HCT116 (cell line): ENCODE measurements at regions not wholly inside any gene's neighbourhood (a gene's known extent, or its start where the extent isn't known, plus 50 kb on each side); places are given as distances from the start of the nearest gene placed in this dataset.

ENCODE experiments used
- ATAC-seq: fragments of 200-7000 bp; cut with Tn5 transposase; 2 replicates; pipeline ENCODE4 v1.9.1; 2020; ENCODE audit warnings: mild to moderate bottlenecking, moderate library complexity
- BruUV-seq: library from RNA; stranded (reverse); fragments of 400-500 nt; replicated peaks from 2 replicates; lab custom pipeline; 2021; lab: Mats Ljungman, UMichigan
- CTCF ChIA-PET: fragments of 300-600 bp; sonication (Branson Sonifier 250); formaldehyde crosslinking; loops from one replicate; lab custom pipeline; 2021; ENCODE audit warnings: antibody characterized with exemption; lab: Charles Lee
- POLR2A ChIA-PET: fragments of 300-600, 350-600 bp; sonication (Branson Sonifier 250); formaldehyde crosslinking; loops from one replicate; lab custom pipeline; 2021; ENCODE audit warnings: antibody characterized with exemption; lab: Charles Lee
- RAD21 ChIA-PET, 2 experiments: fragments of 300-600 bp; sonication (Branson Sonifier 250); formaldehyde crosslinking; loops; one replicate each; lab custom pipeline; 2023; ENCODE audit warnings: low total read pairs in 2 of 2; ENCODE audit not compliant: uncharacterized antibody in 2 of 2, unreplicated experiment in 2 of 2, low non-redundant PET in 1 of 2; lab: Charles Lee
- DNase-seq: peaks from one replicate; pipeline ENCODE4 v3.0.0-alpha.2; 2010; ENCODE audit warnings: low read depth, low spot score
- H2AFZ ChIP-seq: fragments of 200-600 bp; shearing (Covaris generic), sonication (generic); 2 replicates; pipeline ENCODE4 v1.6.1; 2017; ENCODE audit warnings: low read depth, mixed run types, mixed read lengths, antibody characterized with exemption, low read length; ENCODE audit not compliant: poor library complexity, severe bottlenecking
- H3K27ac ChIP-seq: 2 replicates; pipeline ENCODE4 v1.5.1; 2012; ENCODE audit warnings: low read depth, low read length
- H3K27me3 ChIP-seq: fragments of 200-600 bp; sonication (generic); 2 replicates; pipeline ENCODE4 v1.6.1; 2016; ENCODE audit warnings: mixed run types, low read length, mixed read lengths; ENCODE audit not compliant: insufficient read depth
- H3K36me3 ChIP-seq, 2 experiments: fragments of 200-500 bp in 1 of 2; fragments of 200-600 bp in 1 of 2; sonication (Bioruptor generic) in 1 of 2; sonication (generic) in 1 of 2; 2 replicates each; pipeline versions ENCODE4 v1.5.1 to v1.6.1; 2014 to 2016; ENCODE audit warnings: low read length in 2 of 2, inconsistent platforms in 1 of 2, mixed read lengths in 1 of 2, mixed run types in 1 of 2; ENCODE audit not compliant: insufficient read depth in 2 of 2, control insufficient read depth in 1 of 2
- H3K4me1 ChIP-seq, 2 experiments: fragments of 200-600 bp in 1 of 2; sonication (generic) in 1 of 2; 2 replicates each; pipeline versions ENCODE4 v1.5.1 to v1.6.1; 2012 to 2017; ENCODE audit warnings: low read length in 2 of 2, inconsistent platforms in 1 of 2, mild to moderate bottlenecking in 1 of 2, mixed read lengths in 1 of 2, mixed run types in 1 of 2, moderate library complexity in 1 of 2; ENCODE audit not compliant: insufficient read depth in 2 of 2, control insufficient read depth in 1 of 2
- H3K4me2 ChIP-seq: fragments of 200-600 bp; sonication (generic); 2 replicates; pipeline ENCODE4 v1.6.1; 2017; ENCODE audit warnings: mixed run types, low read length, mixed read lengths
- H3K4me3 ChIP-seq, 2 experiments: fragments of 200-600 bp in 1 of 2; sonication (generic) in 1 of 2; replicated peaks in 1 of 2; 2 replicates each; pipeline ENCODE4 v1.5.1; 2011 to 2016; ENCODE audit warnings: low read length in 2 of 2, control low read depth in 1 of 2, low read depth in 1 of 2, mild to moderate bottlenecking in 1 of 2, mixed read lengths in 1 of 2, mixed run types in 1 of 2
- H3K79me2 ChIP-seq: fragments of 200-600 bp; sonication (generic); 2 replicates; pipeline ENCODE4 v1.6.1; 2017; ENCODE audit warnings: mild to moderate bottlenecking, mixed run types, low read length, moderate library complexity, mixed read lengths; ENCODE audit not compliant: insufficient read depth
- H3K9ac ChIP-seq: fragments of 200-600 bp; sonication (generic); 2 replicates; pipeline ENCODE4 v1.6.1; 2016; ENCODE audit warnings: low read length, mixed read lengths
- H3K9me2 ChIP-seq: fragments of 200-600 bp; sonication (generic), shearing (Covaris generic); 2 replicates; pipeline ENCODE4 v1.6.1; 2017; ENCODE audit warnings: mixed run types, mild to moderate bottlenecking, moderate library complexity; ENCODE audit not compliant: insufficient read depth
- H3K9me3 ChIP-seq, 2 experiments: fragments of 200-500 bp in 1 of 2; fragments of 200-600 bp in 1 of 2; sonication (Bioruptor generic) in 1 of 2; sonication (generic) in 1 of 2; 2 replicates each; pipeline ENCODE4 v1.6.1; 2014 to 2017; ENCODE audit warnings: low read length in 2 of 2, mixed read lengths in 2 of 2, inconsistent platforms in 1 of 2, low read depth in 1 of 2, mild to moderate bottlenecking in 1 of 2, mixed run types in 1 of 2, moderate library complexity in 1 of 2; ENCODE audit not compliant: control insufficient read depth in 1 of 2, insufficient read depth in 1 of 2
- H4K20me1 ChIP-seq: fragments of 200-600 bp; sonication (generic), shearing (Covaris generic); 2 replicates; pipeline ENCODE4 v1.6.1; 2017; ENCODE audit warnings: mixed run types, mild to moderate bottlenecking, moderate library complexity; ENCODE audit not compliant: insufficient read depth
- ELF1 ChIP-seq: IDR thresholded peaks from 2 replicates; pipeline ENCODE4 v1.6.1; 2012; ENCODE audit warnings: low read depth, borderline replicate concordance
- EZH2 ChIP-seq: fragments of 200-600 bp; sonication (generic); IDR thresholded peaks from 2 replicates; pipeline ENCODE4 v1.6.1; 2017; ENCODE audit warnings: antibody characterized with exemption, mixed run types
- JUND ChIP-seq: IDR thresholded peaks from 2 replicates; pipeline ENCODE4 v1.6.1; 2012
- MAX ChIP-seq: IDR thresholded peaks from 2 replicates; pipeline ENCODE4 v1.6.1; 2012
- SRF ChIP-seq: IDR thresholded peaks from 2 replicates; pipeline ENCODE4 v1.6.1; 2012; ENCODE audit warnings: low read depth
- YY1 ChIP-seq: IDR thresholded peaks from 2 replicates; pipeline ENCODE4 v1.6.1; 2011; ENCODE audit warnings: low read length, low read depth, moderate library complexity, mild to moderate bottlenecking; ENCODE audit not compliant: insufficient replicate concordance; ENCODE audit errors: extremely low read depth
- ZBTB33 ChIP-seq: IDR thresholded peaks from 2 replicates; pipeline ENCODE4 v1.6.1; 2011; ENCODE audit warnings: mild to moderate bottlenecking, low read length, moderate library complexity; ENCODE audit not compliant: insufficient replicate concordance; ENCODE audit errors: extremely low read depth
- ZNF274 ChIP-seq: fragments of 200-500 bp; sonication (Bioruptor generic); IDR thresholded peaks from 2 replicates; pipeline ENCODE4 v1.6.1; 2014; ENCODE audit warnings: mild to moderate bottlenecking, low read depth, low read length, inconsistent platforms
- intact Hi-C: fragments of 100-400 bp; cut with micrococcal nuclease; formaldehyde crosslinking; loops from 2 replicates; pipeline ENCODE4 v1.10.0; 2022

GRCh38 chr10:81093056-81093455 is 555.4 kb downstream of the SH2D4B start:
- CTCF ChIA-PET = no interaction called here
- RAD21 ChIA-PET = no interaction called here
- intact Hi-C loops = no loop called here

More at GRCh38 chr10:81093056-81093455, 555.4 kb downstream of the SH2D4B start:
- no peak for ATAC-seq
- no peak for DNase-seq
- H2AFZ ChIP-seq = no peak overlapping the region
- no peaks in the 10 kb centered on the region for H3K9me2 ChIP-seq
- TF ChIP-seq ZBTB33 (no peak), JUND (no peak), ZNF274 (no peak), SRF (no peak), ELF1 (no peak), YY1 (no peak), MAX (no peak), EZH2 (no peak)
- H3K4me1 ChIP-seq = no peaks in the 10 kb centered on the region
- H3K4me3 ChIP-seq = no peak overlapping the region
- H3K27ac ChIP-seq = no peak overlapping the region
- H3K79me2 ChIP-seq = no peaks in the 10 kb centered on the region
- no TSS peak for BruUV-seq
- H3K9me3 ChIP-seq = peaks cover 0 to 5% of the 10 kb centered on the region in 2 experiments; a peak in 2 of 4 replicates
- no peaks in the 10 kb centered on the region for H3K36me3 ChIP-seq
- no peak overlapping the region for H3K4me2 ChIP-seq
- H4K20me1 ChIP-seq = no peaks in the 10 kb centered on the region; the same call in 1 of the 2 replicates
- no peak overlapping the region for H3K9ac ChIP-seq
- POLR2A ChIA-PET = no interaction called here
- no peaks in the 10 kb centered on the region for H3K27me3 ChIP-seq
